HG03280 (cell line): ENCODE measurements at regions not wholly inside any gene's neighbourhood (a gene's known extent, or its start where the extent isn't known, plus 50 kb on each side); places are given as distances from the start of the nearest gene placed in this dataset.

ENCODE experiments used
- ATAC-seq: cut with Tn5 transposase; IDR thresholded peaks from one replicate; pipeline ENCODE4 v1.9.1; 2021; ENCODE audit warnings: mild to moderate bottlenecking, moderate library complexity; ENCODE audit not compliant: unreplicated experiment

DNA sequence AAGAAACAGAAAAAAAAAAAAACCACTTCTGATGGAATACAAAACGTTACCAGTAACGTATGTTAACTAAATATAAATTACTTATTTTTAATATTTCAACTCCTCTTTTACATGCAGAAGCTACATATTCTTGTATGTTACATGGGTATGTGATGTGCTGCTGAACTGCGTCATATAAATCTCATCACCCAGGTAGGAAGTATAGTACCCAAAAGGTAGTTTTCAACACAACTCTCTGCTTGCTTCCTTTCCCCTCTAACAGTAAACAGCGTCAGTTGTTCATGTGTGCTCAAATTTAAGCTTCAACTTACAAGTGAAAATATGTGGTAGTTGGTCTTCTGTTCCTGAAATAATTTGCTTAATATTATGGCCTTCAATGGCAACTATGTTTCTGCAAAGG is 250.0 kb upstream of the RBMY1B start:
- no peak for ATAC-seq

DNA sequence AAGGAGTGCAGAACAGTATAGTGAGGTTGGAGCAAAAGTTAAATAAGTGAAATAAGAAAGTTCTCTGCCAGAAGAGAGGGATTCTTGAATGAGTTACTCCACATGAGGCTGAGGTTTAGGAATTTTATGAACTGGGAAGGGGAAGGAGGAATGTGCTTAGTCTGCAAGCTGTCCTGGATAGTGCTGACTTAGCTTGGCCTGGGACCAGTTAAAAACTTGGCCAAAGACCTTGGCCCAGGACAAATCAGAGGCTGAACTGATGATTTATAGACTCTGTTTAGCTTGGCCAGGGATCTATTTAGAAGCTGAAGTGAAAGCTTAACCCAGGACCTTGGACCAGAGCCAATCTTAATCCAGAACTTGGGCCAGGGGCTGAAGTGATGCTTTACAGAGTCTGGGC is 244.4 kb upstream of the RBMY1B start:
- no peak for ATAC-seq

DNA sequence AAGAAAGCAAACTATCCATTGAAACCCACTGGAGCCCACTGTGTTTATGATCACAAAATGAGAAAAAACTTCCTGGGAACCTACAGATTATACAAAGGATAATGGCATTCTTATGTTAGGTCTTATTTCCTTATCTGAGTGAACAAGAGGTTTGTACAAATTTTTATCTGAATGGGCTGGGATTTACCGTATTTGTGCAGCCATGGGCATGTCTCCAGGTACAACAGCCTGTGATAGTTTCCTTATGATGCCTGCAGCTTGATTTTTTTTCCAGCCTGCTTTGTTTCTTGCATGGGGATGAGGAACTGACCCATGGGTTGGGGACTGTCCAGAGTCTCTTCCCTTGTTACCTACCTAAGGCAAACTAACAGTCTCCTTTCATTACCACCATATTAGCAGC is 244.0 kb upstream of the RBMY1B start:
- no peak for ATAC-seq

GRCh38 chrY:21287769-21288168 is 223.4 kb upstream of the RBMY1B start:
- ATAC-seq, result no peak

DNA sequence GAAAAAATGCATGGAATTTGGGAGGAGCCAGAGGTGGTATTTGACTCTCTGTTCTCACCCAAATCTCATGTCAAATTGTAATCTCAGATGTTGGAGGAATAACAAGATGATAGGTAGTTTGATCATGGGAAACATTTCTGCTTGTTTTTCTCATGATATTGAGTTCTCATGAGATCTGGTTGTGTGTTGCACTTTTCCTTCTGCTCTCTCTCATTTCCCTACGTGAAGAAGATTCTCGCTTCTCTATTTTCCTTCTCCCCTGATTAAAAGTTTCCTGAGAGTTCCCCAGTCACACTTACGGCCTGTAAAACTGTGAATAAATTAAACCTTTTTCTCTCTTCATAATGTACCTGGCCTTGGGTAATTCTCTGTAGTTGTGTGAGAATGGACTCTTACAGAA is 222.2 kb upstream of the RBMY1B start:
- ATAC-seq, result no peak

DNA sequence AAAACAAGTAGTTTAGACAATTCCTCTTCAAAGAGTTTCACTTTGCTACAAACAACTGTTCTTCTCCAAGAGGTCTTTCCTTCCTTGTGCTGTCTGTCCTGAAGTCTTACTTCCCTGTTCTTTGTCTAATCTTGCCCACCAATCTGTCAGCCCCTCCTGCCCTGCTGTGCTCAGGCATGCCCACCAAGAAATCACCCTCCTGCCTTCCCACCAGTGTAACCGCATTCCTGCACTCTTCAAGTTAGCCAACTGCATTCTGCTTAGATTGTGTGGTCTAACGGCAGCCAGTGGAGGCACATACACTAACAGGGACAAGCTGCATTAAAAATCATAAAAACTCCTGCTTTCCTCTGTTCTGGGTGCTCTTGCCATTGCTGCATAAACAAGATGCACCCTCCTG is 215.9 kb upstream of the RBMY1B start:
- no peak for ATAC-seq

GRCh38 chrY:21302278-21302677 is 208.9 kb upstream of the RBMY1B start:
- no peak for ATAC-seq

DNA sequence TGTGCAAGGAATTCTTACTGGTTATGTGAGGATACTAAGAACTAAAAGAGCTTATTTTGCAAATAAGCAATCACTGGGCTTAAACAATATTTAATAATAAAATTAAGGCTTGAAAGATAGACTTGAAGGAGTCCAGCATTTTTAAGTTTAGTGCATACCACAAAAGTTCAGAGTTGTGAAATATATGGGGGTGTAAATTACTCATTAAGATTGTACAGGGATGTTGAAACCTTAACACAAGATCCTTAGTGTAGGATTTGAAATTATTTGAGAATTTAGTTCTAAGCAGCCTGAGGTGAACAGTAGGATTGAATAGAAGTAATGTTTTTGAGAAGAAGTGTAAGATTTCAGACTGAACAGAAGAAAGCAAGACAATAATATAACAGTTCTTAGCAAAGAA is 195.8 kb upstream of the RBMY1B start:
- ATAC-seq, result no peak
